SK-N-SH treated with all-trans-retinoic acid at 6 μM for 48 hours (cell line): ENCODE measurements at regions not wholly inside any gene's neighbourhood (a gene's known extent, or its start where the extent isn't known, plus 50 kb on each side); places are given as distances from the start of the nearest gene placed in this dataset.
"Not testable (repeated sequence)": the region's sequence is repeated elsewhere in the genome, so short reads cannot be mapped to it uniquely, and the experiment has no call there.

Experiments
- ATAC-seq: fragments of 200-7000 bp; cut with Tn5 transposase; 3 replicates; pipeline ENCODE4 v1.9.1; 2020; ENCODE audit warnings: mild to moderate bottlenecking, moderate library complexity
- ARNTL ChIP-seq: fragments of 450-650 bp; formaldehyde crosslinking; IDR thresholded peaks from 2 replicates; pipeline ENCODE4 v1.5.0; 2020; ENCODE audit warnings: low read depth, mild to moderate bottlenecking, moderate library complexity, borderline replicate concordance
- BACH2 ChIP-seq: fragments of 250-450 bp; sonication (Bioruptor Pico); IDR thresholded peaks from 2 replicates; pipeline ENCODE4 v1.9.0; 2021; ENCODE audit warnings: mild to moderate bottlenecking, borderline replicate concordance
- ESRRG ChIP-seq: fragments of 250-450 bp; sonication (Bioruptor Pico); IDR thresholded peaks from 2 replicates; pipeline ENCODE4 v1.6.1; 2021; ENCODE audit warnings: mild to moderate bottlenecking
- GLIS3 ChIP-seq: fragments of 250-450 bp; sonication (Bioruptor Pico); IDR thresholded peaks from 2 replicates; pipeline ENCODE4 v1.5.0; 2020; ENCODE audit warnings: mild to moderate bottlenecking, moderate library complexity
- OSR1 ChIP-seq: fragments of 250-450 bp; sonication (Bioruptor Pico); IDR thresholded peaks from 2 replicates; pipeline ENCODE4 v1.8.0; 2022; ENCODE audit warnings: moderate library complexity, mild to moderate bottlenecking, inconsistent platforms
- PATZ1 ChIP-seq: fragments of 250-450 bp; sonication (Bioruptor Pico); IDR thresholded peaks from 2 replicates; pipeline ENCODE4 v1.8.0; 2020; ENCODE audit warnings: mild to moderate bottlenecking, moderate library complexity, borderline replicate concordance
- POU6F1 ChIP-seq: fragments of 250-450 bp; sonication (Bioruptor Pico); IDR thresholded peaks from 2 replicates; pipeline ENCODE4 v1.8.0; 2021; ENCODE audit warnings: low read depth, mild to moderate bottlenecking, moderate library complexity, borderline replicate concordance
- RARB ChIP-seq: fragments of 250-450 bp; sonication (Bioruptor Pico); IDR thresholded peaks from 2 replicates; pipeline ENCODE4 v1.8.0; 2021; ENCODE audit warnings: mild to moderate bottlenecking, moderate library complexity
- SNAI2 ChIP-seq: fragments of 250-450 bp; sonication (Bioruptor Pico); IDR thresholded peaks from 2 replicates; pipeline ENCODE4 v1.5.0; 2020; ENCODE audit warnings: mild to moderate bottlenecking, moderate library complexity
- TCF4 ChIP-seq: fragments of 250-450 bp; sonication (Bioruptor Pico); IDR thresholded peaks from 2 replicates; pipeline ENCODE4 v1.8.0; 2021; ENCODE audit warnings: mild to moderate bottlenecking, moderate library complexity, borderline replicate concordance
- TOX ChIP-seq: fragments of 250-450 bp; sonication (Bioruptor Pico); IDR thresholded peaks from 2 replicates; pipeline ENCODE4 v1.8.0; 2021; ENCODE audit warnings: mild to moderate bottlenecking, moderate library complexity, borderline replicate concordance
- ZFP30 ChIP-seq: fragments of 450-650 bp; formaldehyde crosslinking; IDR thresholded peaks from 2 replicates; pipeline ENCODE4 v1.5.0; 2022; ENCODE audit warnings: mild to moderate bottlenecking, moderate library complexity
- ZNF565 ChIP-seq: fragments of 450-650 bp; formaldehyde crosslinking; conservative IDR thresholded peaks from 2 replicates; pipeline ENCODE4 v1.5.0; 2020; ENCODE audit warnings: low read depth, mild to moderate bottlenecking, moderate library complexity
- ZNF70 ChIP-seq: fragments of 450-650 bp; formaldehyde crosslinking; IDR thresholded peaks from 2 replicates; pipeline ENCODE4 v1.5.0; 2020; ENCODE audit warnings: mild to moderate bottlenecking, moderate library complexity
- ZNF8 ChIP-seq: fragments of 450-650 bp; formaldehyde crosslinking; IDR thresholded peaks from 2 replicates; pipeline ENCODE4 v1.5.0; 2020; ENCODE audit warnings: mild to moderate bottlenecking, moderate library complexity
- TF ChIP-seq, protein P1 (sequence below): fragments of 250-450 bp; sonication (Bioruptor Pico); IDR thresholded peaks from 2 replicates; pipeline ENCODE4 v1.5.0; 2020; ENCODE audit warnings: mild to moderate bottlenecking, moderate library complexity
- TF ChIP-seq, protein P2 (sequence below): fragments of 250-450 bp; sonication (Bioruptor Pico); IDR thresholded peaks from 2 replicates; pipeline ENCODE4 v1.5.1; 2021; ENCODE audit warnings: mild to moderate bottlenecking, moderate library complexity

- no peak for TF ChIP-seq PATZ1
- no peak for TF ChIP-seq RARB
- no peak for TF ChIP-seq ZNF70 (CRISPR knock-in tag)
- no peak for TF ChIP-seq SNAI2
- no peak for TF ChIP-seq ZFP30 (CRISPR knock-in tag)
- no peak for TF ChIP-seq TOX
- no peak for TF ChIP-seq ZNF565 (CRISPR knock-in tag)
- TF ChIP-seq ESRRG = no peak
- TF ChIP-seq, protein P1, sequence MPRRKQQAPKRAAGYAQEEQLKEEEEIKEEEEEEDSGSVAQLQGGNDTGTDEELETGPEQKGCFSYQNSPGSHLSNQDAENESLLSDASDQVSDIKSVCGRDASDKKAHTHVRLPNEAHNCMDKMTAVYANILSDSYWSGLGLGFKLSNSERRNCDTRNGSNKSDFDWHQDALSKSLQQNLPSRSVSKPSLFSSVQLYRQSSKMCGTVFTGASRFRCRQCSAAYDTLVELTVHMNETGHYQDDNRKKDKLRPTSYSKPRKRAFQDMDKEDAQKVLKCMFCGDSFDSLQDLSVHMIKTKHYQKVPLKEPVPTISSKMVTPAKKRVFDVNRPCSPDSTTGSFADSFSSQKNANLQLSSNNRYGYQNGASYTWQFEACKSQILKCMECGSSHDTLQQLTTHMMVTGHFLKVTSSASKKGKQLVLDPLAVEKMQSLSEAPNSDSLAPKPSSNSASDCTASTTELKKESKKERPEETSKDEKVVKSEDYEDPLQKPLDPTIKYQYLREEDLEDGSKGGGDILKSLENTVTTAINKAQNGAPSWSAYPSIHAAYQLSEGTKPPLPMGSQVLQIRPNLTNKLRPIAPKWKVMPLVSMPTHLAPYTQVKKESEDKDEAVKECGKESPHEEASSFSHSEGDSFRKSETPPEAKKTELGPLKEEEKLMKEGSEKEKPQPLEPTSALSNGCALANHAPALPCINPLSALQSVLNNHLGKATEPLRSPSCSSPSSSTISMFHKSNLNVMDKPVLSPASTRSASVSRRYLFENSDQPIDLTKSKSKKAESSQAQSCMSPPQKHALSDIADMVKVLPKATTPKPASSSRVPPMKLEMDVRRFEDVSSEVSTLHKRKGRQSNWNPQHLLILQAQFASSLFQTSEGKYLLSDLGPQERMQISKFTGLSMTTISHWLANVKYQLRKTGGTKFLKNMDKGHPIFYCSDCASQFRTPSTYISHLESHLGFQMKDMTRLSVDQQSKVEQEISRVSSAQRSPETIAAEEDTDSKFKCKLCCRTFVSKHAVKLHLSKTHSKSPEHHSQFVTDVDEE = no peak
- TF ChIP-seq OSR1 (CRISPR knock-in tag) = no peak
- TF ChIP-seq POU6F1 (CRISPR knock-in tag) = no peak
- no peak for ATAC-seq
These were observed 123.9 kb upstream of the SLC13A1 start for GRCh38 chr7:123323689-123324088.

DNA sequence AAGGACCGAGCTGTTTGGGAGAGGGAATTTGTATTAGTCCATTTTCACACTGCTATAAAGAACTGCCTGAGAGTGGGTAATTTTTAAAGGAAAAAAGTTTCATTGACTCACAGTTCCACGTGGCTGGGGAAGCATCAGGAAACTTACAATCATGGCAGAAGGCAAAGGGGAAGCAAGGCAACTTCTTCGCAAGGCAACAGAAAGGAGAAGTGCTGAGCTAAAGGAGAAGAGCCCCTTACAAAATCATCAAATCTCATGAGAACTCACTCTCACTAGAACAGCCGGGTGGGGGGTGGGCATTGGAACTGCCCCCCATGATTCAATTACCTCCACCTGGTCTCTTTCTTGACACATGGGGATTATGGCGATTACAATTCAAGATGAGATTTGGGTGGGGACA is 121.8 kb upstream of the SLC13A1 start:
- not testable (repeated sequence) for ATAC-seq

- TF ChIP-seq ZNF8 (CRISPR knock-in tag) (no peak), ZNF70 (CRISPR knock-in tag) (no peak), TCF4 (CRISPR knock-in tag) (no peak), POU6F1 (CRISPR knock-in tag) (no peak), SNAI2 (no peak)
- ATAC-seq = no peak
These were observed 120.1 kb upstream of the SLC13A1 start for GRCh38 chr7:123319911-123320310.

DNA sequence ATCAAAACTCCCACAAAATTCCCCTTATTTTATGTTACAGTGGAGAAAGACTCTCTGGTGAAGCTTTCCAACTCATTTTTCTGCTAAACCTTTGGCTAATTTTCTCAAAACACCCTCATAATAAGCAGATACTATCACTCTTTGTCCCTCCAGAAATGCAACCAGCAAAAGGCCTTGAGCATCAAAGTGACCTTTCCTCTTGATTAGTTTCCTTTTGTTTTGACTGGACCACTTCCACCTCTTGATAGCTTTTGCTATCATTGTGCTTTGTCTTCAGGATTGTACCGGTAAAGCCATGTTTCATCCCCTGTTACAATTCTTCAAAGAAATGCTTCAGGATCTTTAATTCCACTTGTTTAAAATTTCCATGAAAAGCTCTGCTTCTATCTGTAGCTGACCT is 115.1 kb upstream of the SLC13A1 start:
- TF ChIP-seq, protein P2, sequence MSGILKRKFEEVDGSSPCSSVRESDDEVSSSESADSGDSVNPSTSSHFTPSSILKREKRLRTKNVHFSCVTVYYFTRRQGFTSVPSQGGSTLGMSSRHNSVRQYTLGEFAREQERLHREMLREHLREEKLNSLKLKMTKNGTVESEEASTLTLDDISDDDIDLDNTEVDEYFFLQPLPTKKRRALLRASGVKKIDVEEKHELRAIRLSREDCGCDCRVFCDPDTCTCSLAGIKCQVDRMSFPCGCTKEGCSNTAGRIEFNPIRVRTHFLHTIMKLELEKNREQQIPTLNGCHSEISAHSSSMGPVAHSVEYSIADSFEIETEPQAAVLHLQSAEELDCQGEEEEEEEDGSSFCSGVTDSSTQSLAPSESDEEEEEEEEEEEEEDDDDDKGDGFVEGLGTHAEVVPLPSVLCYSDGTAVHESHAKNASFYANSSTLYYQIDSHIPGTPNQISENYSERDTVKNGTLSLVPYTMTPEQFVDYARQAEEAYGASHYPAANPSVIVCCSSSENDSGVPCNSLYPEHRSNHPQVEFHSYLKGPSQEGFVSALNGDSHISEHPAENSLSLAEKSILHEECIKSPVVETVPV (CRISPR knock-in tag) = no peak
- TF ChIP-seq SNAI2 (no peak), ZNF565 (CRISPR knock-in tag) (no peak), TCF4 (CRISPR knock-in tag) (no peak), BACH2 (CRISPR knock-in tag) (no peak), TOX (no peak), GLIS3 (CRISPR knock-in tag) (no peak), POU6F1 (CRISPR knock-in tag) (no peak), ARNTL (no peak), ZFP30 (CRISPR knock-in tag) (no peak), OSR1 (CRISPR knock-in tag) (no peak)
- no peak for ATAC-seq
